Activated T-cell treated with anti-CD3 and anti-CD28 coated beads, Interleukin-2, amount 50 U/mL, for 24 hours (primary cell): ENCODE measurements at regions not wholly inside any gene's neighbourhood (a gene's known extent, or its start where the extent isn't known, plus 50 kb on each side); places are given as distances from the start of the nearest gene placed in this dataset.

Experiments used
- DNase-seq: peaks from one replicate; pipeline ENCODE4 v3.0.0-alpha.2; 2020
- H3K27ac Mint-ChIP-seq: 2 replicates; pipeline ENCODE4 v1.8.0; 2020; ENCODE audit warnings: mild to moderate bottlenecking, mixed read lengths
- H3K27me3 Mint-ChIP-seq: 2 replicates; pipeline ENCODE4 v1.8.0; 2020; ENCODE audit warnings: mixed read lengths
- H3K36me3 Mint-ChIP-seq: 2 replicates; pipeline ENCODE4 v1.8.0; 2020; ENCODE audit warnings: low read depth, mixed read lengths
- H3K4me1 Mint-ChIP-seq: 2 replicates; pipeline ENCODE4 v1.8.0; 2020; ENCODE audit warnings: low read depth, mixed read lengths
- H3K4me3 Mint-ChIP-seq: 2 replicates; pipeline ENCODE4 v1.8.0; 2020; ENCODE audit warnings: mild to moderate bottlenecking, moderate library complexity, mixed read lengths
- H3K9me3 Mint-ChIP-seq: 2 replicates; pipeline ENCODE4 v1.8.0; 2020; ENCODE audit warnings: mixed read lengths

- Mint-ChIP-seq H3K36me3 (no peaks in the 10 kb centered on the region), H3K27ac (no peak overlapping the region), H3K9me3 (no peaks in the 10 kb centered on the region), H3K4me1 (peaks cover 12% of the 10 kb centered on the region), H3K27me3 (peaks cover 13% of the 10 kb centered on the region), H3K4me3 (no peak overlapping the region)
- DNase-seq = no peak
Observed at GRCh38 chr5:168163966-168164365, 127.5 kb upstream of the WWC1 start.

- Mint-ChIP-seq H3K27me3 (peaks cover 17% of the 10 kb centered on the region), H3K4me1 (peaks cover 12% of the 10 kb centered on the region), H3K36me3 (no peaks in the 10 kb centered on the region), H3K4me3 (no peak overlapping the region), H3K9me3 (no peaks in the 10 kb centered on the region), H3K27ac (no peak overlapping the region)
- DNase-seq = no peak
Observed at GRCh38 chr5:168165221-168165914, 126.1 kb upstream of the WWC1 start.

- Mint-ChIP-seq H3K27ac (no peak overlapping the region), H3K9me3 (no peaks in the 10 kb centered on the region), H3K36me3 (no peaks in the 10 kb centered on the region), H3K4me3 (no peak overlapping the region), H3K4me1 (peaks cover 12% of the 10 kb centered on the region), H3K27me3 (peaks cover 20% of the 10 kb centered on the region)
- no peak for DNase-seq
Observed at GRCh38 chr5:168165977-168166376, 125.5 kb upstream of the WWC1 start.

GRCh38 chr5:168167338-168167737 lies 124.1 kb upstream of the WWC1 start:
- H3K4me3 Mint-ChIP-seq = no peak overlapping the region
- H3K4me1 Mint-ChIP-seq = peaks cover 12% of the 10 kb centered on the region
- DNase-seq = no peak
- H3K27ac Mint-ChIP-seq = no peak overlapping the region
- no peaks in the 10 kb centered on the region for H3K36me3 Mint-ChIP-seq
- H3K9me3 Mint-ChIP-seq = no peaks in the 10 kb centered on the region
- peaks cover 20% of the 10 kb centered on the region for H3K27me3 Mint-ChIP-seq

GRCh38 chr5:168168978-168169698 lies 122.3 kb upstream of the WWC1 start:
- no peaks in the 10 kb centered on the region for H3K36me3 Mint-ChIP-seq
- no peak overlapping the region for H3K4me3 Mint-ChIP-seq
- H3K27me3 Mint-ChIP-seq = peaks cover 20% of the 10 kb centered on the region
- no peak for DNase-seq
- peaks cover 12% of the 10 kb centered on the region for H3K4me1 Mint-ChIP-seq
- H3K27ac Mint-ChIP-seq = no peak overlapping the region
- H3K9me3 Mint-ChIP-seq = no peaks in the 10 kb centered on the region

- Mint-ChIP-seq H3K27me3 (peaks cover 20% of the 10 kb centered on the region), H3K27ac (no peak overlapping the region), H3K36me3 (no peaks in the 10 kb centered on the region), H3K4me1 (peaks cover 12% of the 10 kb centered on the region), H3K4me3 (no peak overlapping the region), H3K9me3 (no peaks in the 10 kb centered on the region)
- DNase-seq = no peak
Observed at GRCh38 chr5:168169791-168170190, 121.7 kb upstream of the WWC1 start.

GRCh38 chr5:168171901-168172759 lies 119.3 kb upstream of the WWC1 start:
- Mint-ChIP-seq H3K4me3 (no peak overlapping the region), H3K9me3 (no peaks in the 10 kb centered on the region), H3K27ac (no peak overlapping the region), H3K36me3 (no peaks in the 10 kb centered on the region), H3K27me3 (peaks cover 10% of the 10 kb centered on the region), H3K4me1 (peaks cover 2% of the 10 kb centered on the region)
- DNase-seq = no peak

- no peak for DNase-seq
- Mint-ChIP-seq H3K4me3 (no peak overlapping the region), H3K36me3 (no peaks in the 10 kb centered on the region), H3K4me1 (peaks cover 2% of the 10 kb centered on the region), H3K27ac (no peak overlapping the region), H3K9me3 (no peaks in the 10 kb centered on the region), H3K27me3 (peaks cover 7% of the 10 kb centered on the region)
Observed at GRCh38 chr5:168172760-168173223, 118.7 kb upstream of the WWC1 start.

- peaks cover 2% of the 10 kb centered on the region for H3K4me1 Mint-ChIP-seq
- no peak overlapping the region for H3K27ac Mint-ChIP-seq
- H3K4me3 Mint-ChIP-seq = no peak overlapping the region
- H3K9me3 Mint-ChIP-seq = no peaks in the 10 kb centered on the region
- DNase-seq = no peak
- H3K27me3 Mint-ChIP-seq = peaks cover 6% of the 10 kb centered on the region
- no peaks in the 10 kb centered on the region for H3K36me3 Mint-ChIP-seq
Observed at GRCh38 chr5:168174376-168174775, 117.1 kb upstream of the WWC1 start.

- Mint-ChIP-seq H3K4me3 (no peak overlapping the region), H3K4me1 (peaks cover 2% of the 10 kb centered on the region), H3K36me3 (no peaks in the 10 kb centered on the region)
Observed at GRCh38 chr5:168176251-168176650, 115.2 kb upstream of the WWC1 start.

GRCh38 chr5:168176941-168177340 lies 114.5 kb upstream of the WWC1 start:
- Mint-ChIP-seq H3K9me3 (no peaks in the 10 kb centered on the region), H3K27me3 (no peaks in the 10 kb centered on the region), H3K27ac (no peak overlapping the region), H3K4me1 (peaks cover 2% of the 10 kb centered on the region), H3K4me3 (no peak overlapping the region), H3K36me3 (no peaks in the 10 kb centered on the region)
- DNase-seq = no peak

More at GRCh38 chr5:168176251-168176650, 115.2 kb upstream of the WWC1 start:
- no peak for DNase-seq
- Mint-ChIP-seq H3K27ac (no peak overlapping the region), H3K9me3 (no peaks in the 10 kb centered on the region), H3K27me3 (no peaks in the 10 kb centered on the region)

GRCh38 chr5:168177831-168178450 lies 113.5 kb upstream of the WWC1 start:
- H3K27me3 Mint-ChIP-seq = no peaks in the 10 kb centered on the region
- no peak overlapping the region for H3K27ac Mint-ChIP-seq
- DNase-seq = no peak
- no peak overlapping the region for H3K4me3 Mint-ChIP-seq
- no peaks in the 10 kb centered on the region for H3K36me3 Mint-ChIP-seq
- H3K4me1 Mint-ChIP-seq = peaks cover 2% of the 10 kb centered on the region
- no peaks in the 10 kb centered on the region for H3K9me3 Mint-ChIP-seq

- Mint-ChIP-seq H3K27ac (no peak overlapping the region), H3K9me3 (no peaks in the 10 kb centered on the region), H3K4me1 (peaks cover 2% of the 10 kb centered on the region), H3K36me3 (no peaks in the 10 kb centered on the region), H3K27me3 (no peaks in the 10 kb centered on the region), H3K4me3 (no peak overlapping the region)
- DNase-seq = no peak
Observed at GRCh38 chr5:168179192-168179593, 112.3 kb upstream of the WWC1 start.

GRCh38 chr5:168182269-168182668 lies 109.2 kb upstream of the WWC1 start:
- Mint-ChIP-seq H3K4me3 (no peak overlapping the region), H3K27me3 (no peaks in the 10 kb centered on the region), H3K9me3 (no peaks in the 10 kb centered on the region), H3K36me3 (no peaks in the 10 kb centered on the region), H3K4me1 (no peaks in the 10 kb centered on the region), H3K27ac (no peak overlapping the region)
- no peak for DNase-seq
